Trophoblast cell (in vitro differentiated cells and primary cell): ENCODE measurements at regions not wholly inside any gene's neighbourhood (a gene's known extent, or its start where the extent isn't known, plus 50 kb on each side); places are given as distances from the start of the nearest gene placed in this dataset.

Experiments
- DNase-seq, 2 donors: peaks; one replicate each; pipeline ENCODE4 v3.0.0-alpha.2; 2016
- H2AFZ ChIP-seq: 2 replicates; pipeline ENCODE4 v1.6.1; 2013; ENCODE audit warnings: low read length, moderate library complexity, mild to moderate bottlenecking; ENCODE audit not compliant: insufficient read depth, poor library complexity
- H2AK5ac ChIP-seq: 2 replicates; pipeline ENCODE4 v1.6.1; 2013; ENCODE audit warnings: mild to moderate bottlenecking, low read length
- H2BK120ac ChIP-seq: 2 replicates; pipeline ENCODE4 v1.6.1; 2013; ENCODE audit warnings: low read length, mild to moderate bottlenecking, moderate library complexity; ENCODE audit not compliant: insufficient read depth, poor library complexity
- H2BK12ac ChIP-seq: 2 replicates; pipeline ENCODE4 v1.6.1; 2013; ENCODE audit warnings: mild to moderate bottlenecking, low read length, moderate library complexity
- H2BK5ac ChIP-seq: 2 replicates; pipeline ENCODE4 v1.6.1; 2013; ENCODE audit warnings: low read length, low read depth, moderate library complexity, mild to moderate bottlenecking; ENCODE audit not compliant: poor library complexity
- H3K14ac ChIP-seq: 2 replicates; pipeline ENCODE4 v1.6.1; 2013; ENCODE audit warnings: mild to moderate bottlenecking, low read length
- H3K18ac ChIP-seq: 2 replicates; pipeline ENCODE4 v1.6.1; 2013; ENCODE audit warnings: mild to moderate bottlenecking, low read length
- H3K23ac ChIP-seq: 2 replicates; pipeline ENCODE4 v1.6.1; 2013; ENCODE audit warnings: low read length
- H3K27ac ChIP-seq: 2 replicates; pipeline ENCODE4 v1.5.1; 2013; ENCODE audit warnings: low read depth, mild to moderate bottlenecking, inconsistent platforms, low read length, moderate library complexity
- H3K27me3 ChIP-seq: 2 replicates; pipeline ENCODE4 v1.6.1; 2013; ENCODE audit warnings: inconsistent platforms, mild to moderate bottlenecking, low read length, moderate library complexity; ENCODE audit not compliant: insufficient read depth
- H3K36me3 ChIP-seq, 2 experiments: 1 replicate in 1 of 2; 2 replicates in 1 of 2; pipeline ENCODE4 v1.6.1; 2013; ENCODE audit warnings: low read length in 2 of 2, mild to moderate bottlenecking in 2 of 2, moderate library complexity in 1 of 2; ENCODE audit not compliant: insufficient read depth in 2 of 2, control insufficient read depth in 1 of 2
- H3K4ac ChIP-seq: 2 replicates; pipeline ENCODE4 v1.6.1; 2013; ENCODE audit warnings: low read depth, mild to moderate bottlenecking, low read length, moderate library complexity
- H3K4me1 ChIP-seq, 2 experiments: 1 replicate in 1 of 2; 2 replicates in 1 of 2; pipeline ENCODE4 v1.6.1; 2013; ENCODE audit warnings: low read length in 2 of 2, mild to moderate bottlenecking in 2 of 2, moderate library complexity in 1 of 2; ENCODE audit not compliant: insufficient read depth in 2 of 2, control insufficient read depth in 1 of 2
- H3K4me2 ChIP-seq: 2 replicates; pipeline ENCODE4 v1.6.1; 2013; ENCODE audit warnings: inconsistent platforms, mild to moderate bottlenecking, low read length, moderate library complexity
- H3K4me3 ChIP-seq: 2 replicates; pipeline ENCODE4 v1.5.1; 2013; ENCODE audit warnings: mild to moderate bottlenecking, low read depth, low read length, inconsistent platforms
- H3K79me1 ChIP-seq: one replicate; pipeline ENCODE4 v1.6.1; 2013; ENCODE audit warnings: low read length
- H3K79me2 ChIP-seq: 2 replicates; pipeline ENCODE4 v1.6.1; 2013; ENCODE audit warnings: low read length, mild to moderate bottlenecking; ENCODE audit not compliant: control insufficient read depth, insufficient read depth, poor library complexity
- H3K9ac ChIP-seq: 2 replicates; pipeline ENCODE4 v1.6.1; 2013; ENCODE audit warnings: mild to moderate bottlenecking, low read length
- H3K9me3 ChIP-seq: 2 replicates; pipeline ENCODE4 v1.6.1; 2013; ENCODE audit warnings: low read depth, mild to moderate bottlenecking, control low read depth, inconsistent platforms, low read length; ENCODE audit not compliant: insufficient read depth
- H4K12ac ChIP-seq: 2 replicates; pipeline ENCODE4 v1.6.1; 2013; ENCODE audit warnings: low read depth, mild to moderate bottlenecking, low read length, moderate library complexity
- H4K8ac ChIP-seq: 2 replicates; pipeline ENCODE4 v1.6.1; 2013; ENCODE audit warnings: low read depth, mild to moderate bottlenecking, low read length, moderate library complexity
- H4K91ac ChIP-seq: one replicate; pipeline ENCODE4 v1.6.1; 2013; ENCODE audit warnings: low read depth, mild to moderate bottlenecking, low read length, moderate library complexity
- WGBS: extraction: QIAGEN DNeasy Blood & Tissue Kit; methylation state at CpG from one replicate; pipeline ENCODE4 v1.1.7; 2013; ENCODE audit warnings: missing lambda C conversion rate; ENCODE audit not compliant: insufficient read length, insufficient coverage; ENCODE audit errors: extremely low coverage; 5-methylcytosine and 5-hydroxymethylcytosine counted together

DNA sequence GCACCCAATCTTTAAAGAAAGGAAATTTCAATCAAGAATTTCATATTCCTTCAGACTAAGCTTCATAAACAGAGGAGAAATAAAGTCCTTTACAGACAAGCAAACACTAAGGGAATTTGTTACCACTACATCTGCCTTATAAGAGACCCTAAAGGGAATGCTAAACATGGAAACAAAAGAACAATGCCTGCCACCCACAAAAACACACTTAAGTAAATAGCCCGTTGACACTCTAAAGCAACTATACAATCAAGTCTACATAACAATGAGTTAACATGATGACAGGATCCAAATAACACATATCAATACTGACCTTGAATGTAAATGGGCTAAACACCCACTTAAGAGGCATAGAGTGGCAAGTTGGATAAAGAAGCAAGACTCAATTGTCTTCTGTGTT lies 1056.9 kb upstream of the ATXN8OS start:
- no peak overlapping the region for H4K12ac ChIP-seq
- H2AK5ac ChIP-seq = no peak overlapping the region
- H3K18ac ChIP-seq = no peak overlapping the region
- DNase-seq = no peak
- no peak overlapping the region for H2AFZ ChIP-seq
- H3K4me1 ChIP-seq = no peaks in the 10 kb centered on the region
- no peaks in the 10 kb centered on the region for H3K79me2 ChIP-seq
- no peak overlapping the region for H4K91ac ChIP-seq
- H3K27ac ChIP-seq = no peak overlapping the region
- no peaks in the 10 kb centered on the region for H3K27me3 ChIP-seq
- no peak overlapping the region for H3K4me2 ChIP-seq
- H2BK120ac ChIP-seq = no peak overlapping the region
- H3K9ac ChIP-seq = no peak overlapping the region
- no peak overlapping the region for H3K4ac ChIP-seq
- no peaks in the 10 kb centered on the region for H3K79me1 ChIP-seq
- H4K8ac ChIP-seq = no peak overlapping the region
- H3K36me3 ChIP-seq = no peaks in the 10 kb centered on the region
- no peak overlapping the region for H2BK5ac ChIP-seq
- no peak overlapping the region for H3K4me3 ChIP-seq
- WGBS = no CpG with 5 or more reads among the region's 1 CpG
- peaks cover 2% of the 10 kb centered on the region for H3K9me3 ChIP-seq
- no peak overlapping the region for H2BK12ac ChIP-seq
- H3K23ac ChIP-seq = no peak overlapping the region
- H3K14ac ChIP-seq = no peak overlapping the region

DNA sequence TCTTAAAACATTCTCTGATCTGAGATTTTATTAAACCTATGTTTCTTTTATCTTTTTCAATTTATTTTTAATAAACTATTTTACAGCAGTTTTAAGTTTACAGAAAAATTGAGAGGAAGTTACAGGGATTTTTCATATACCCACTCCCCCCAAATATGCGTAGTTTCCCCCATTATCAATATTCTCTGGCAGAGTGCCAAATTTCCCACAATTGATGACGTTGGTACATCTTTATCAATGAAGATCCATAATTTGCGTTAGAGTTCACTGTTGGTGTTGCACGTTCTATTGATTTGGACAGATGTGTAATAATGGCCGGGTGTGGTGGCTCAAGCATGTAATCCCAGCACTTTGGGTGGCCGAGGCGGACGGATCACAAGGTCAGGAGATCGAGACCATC lies 1063.0 kb upstream of the ATXN8OS start:
- no peaks in the 10 kb centered on the region for H3K27me3 ChIP-seq
- H3K27ac ChIP-seq = no peak overlapping the region
- H2AFZ ChIP-seq = no peak overlapping the region
- no peak overlapping the region for H3K18ac ChIP-seq
- H3K4me3 ChIP-seq = no peak overlapping the region
- no peaks in the 10 kb centered on the region for H3K79me1 ChIP-seq
- no peak for DNase-seq
- H2AK5ac ChIP-seq = no peak overlapping the region
- no peak overlapping the region for H4K8ac ChIP-seq
- H4K12ac ChIP-seq = no peak overlapping the region
- no peak overlapping the region for H4K91ac ChIP-seq
- H3K14ac ChIP-seq = no peak overlapping the region
- H3K4ac ChIP-seq = no peak overlapping the region
- H3K23ac ChIP-seq = no peak overlapping the region
- no peaks in the 10 kb centered on the region for H3K4me1 ChIP-seq
- H3K36me3 ChIP-seq = no peaks in the 10 kb centered on the region
- no peak overlapping the region for H2BK5ac ChIP-seq
- WGBS = no CpG with 5 or more reads among the region's 9 CpGs
- no peaks in the 10 kb centered on the region for H3K79me2 ChIP-seq
- H2BK12ac ChIP-seq = no peak overlapping the region
- no peak overlapping the region for H3K9ac ChIP-seq
- H2BK120ac ChIP-seq = no peak overlapping the region
- no peaks in the 10 kb centered on the region for H3K9me3 ChIP-seq
- H3K4me2 ChIP-seq = no peak overlapping the region

- Histone ChIP-seq H3K36me3 (no peaks in the 10 kb centered on the region), H3K23ac (no peak overlapping the region), H3K79me1 (no peaks in the 10 kb centered on the region), H4K91ac (no peak overlapping the region), H3K4me2 (no peak overlapping the region), H3K9me3 (no peaks in the 10 kb centered on the region), H4K8ac (no peak overlapping the region), H3K4ac (no peak overlapping the region), H3K27ac (no peak overlapping the region), H2BK5ac (no peak overlapping the region), H3K9ac (no peak overlapping the region), H3K14ac (no peak overlapping the region), H3K27me3 (no peaks in the 10 kb centered on the region), H3K4me1 (no peaks in the 10 kb centered on the region), H2AK5ac (no peak overlapping the region), H4K12ac (no peak overlapping the region), H2AFZ (no peak overlapping the region), H3K4me3 (no peak overlapping the region), H3K18ac (no peak overlapping the region), H3K79me2 (no peaks in the 10 kb centered on the region), H2BK12ac (no peak overlapping the region), H2BK120ac (no peak overlapping the region)
- WGBS = no CpG with 5 or more reads among the region's 2 CpGs
- DNase-seq = no peak
These were observed 1066.7 kb upstream of the ATXN8OS start for GRCh38 chr13:69040898-69041297.

- no peak overlapping the region for H3K18ac ChIP-seq
- H4K12ac ChIP-seq = no peak overlapping the region
- H3K9me3 ChIP-seq = no peaks in the 10 kb centered on the region
- no peak overlapping the region for H3K4me3 ChIP-seq
- no peak overlapping the region for H3K9ac ChIP-seq
- H3K4me1 ChIP-seq = no peaks in the 10 kb centered on the region
- H3K14ac ChIP-seq = no peak overlapping the region
- H2BK12ac ChIP-seq = no peak overlapping the region
- H4K8ac ChIP-seq = no peak overlapping the region
- H2AFZ ChIP-seq = no peak overlapping the region
- H3K4ac ChIP-seq = no peak overlapping the region
- H3K79me1 ChIP-seq = no peaks in the 10 kb centered on the region
- no peak overlapping the region for H3K23ac ChIP-seq
- no peaks in the 10 kb centered on the region for H3K27me3 ChIP-seq
- no peak overlapping the region for H3K27ac ChIP-seq
- no peak overlapping the region for H2BK120ac ChIP-seq
- H2BK5ac ChIP-seq = no peak overlapping the region
- no peaks in the 10 kb centered on the region for H3K36me3 ChIP-seq
- no peak overlapping the region for H2AK5ac ChIP-seq
- H3K4me2 ChIP-seq = no peak overlapping the region
- H3K79me2 ChIP-seq = no peaks in the 10 kb centered on the region
- 98% methylated on average over 2 of the region's 3 CpGs for WGBS
- no peak overlapping the region for H4K91ac ChIP-seq
- no peak for DNase-seq
These were observed 1071.9 kb upstream of the ATXN8OS start for GRCh38 chr13:69035771-69036170.

GRCh38 chr13:69028936-69029335 lies 1078.7 kb upstream of the ATXN8OS start:
- Histone ChIP-seq H2BK12ac (no peak overlapping the region), H3K9ac (no peak overlapping the region)

More at GRCh38 chr13:69028936-69029335, 1078.7 kb upstream of the ATXN8OS start:
- no peaks in the 10 kb centered on the region for H3K79me1 ChIP-seq
- H3K79me2 ChIP-seq = no peaks in the 10 kb centered on the region
- DNase-seq = no peak
- no peak overlapping the region for H2BK120ac ChIP-seq
- H2AFZ ChIP-seq = no peak overlapping the region
- no peak overlapping the region for H3K18ac ChIP-seq
- H2BK5ac ChIP-seq = no peak overlapping the region
- H3K9me3 ChIP-seq = no peaks in the 10 kb centered on the region
- no peak overlapping the region for H3K4me2 ChIP-seq
- H3K36me3 ChIP-seq = no peaks in the 10 kb centered on the region
- no peak overlapping the region for H4K91ac ChIP-seq
- no peak overlapping the region for H4K12ac ChIP-seq
- no peaks in the 10 kb centered on the region for H3K27me3 ChIP-seq
- no peak overlapping the region for H3K4ac ChIP-seq
- no peak overlapping the region for H3K27ac ChIP-seq
- H4K8ac ChIP-seq = no peak overlapping the region
- no peak overlapping the region for H2AK5ac ChIP-seq
- H3K4me1 ChIP-seq = no peaks in the 10 kb centered on the region
- H3K23ac ChIP-seq = no peak overlapping the region
- H3K14ac ChIP-seq = no peak overlapping the region
- no peak overlapping the region for H3K4me3 ChIP-seq
